SK-MEL-5 (cell line): ENCODE measurements at regions not wholly inside any gene's neighbourhood (a gene's known extent, or its start where the extent isn't known, plus 50 kb on each side); places are given as distances from the start of the nearest gene placed in this dataset.

Experiments
- DNase-seq: peaks from one replicate; pipeline ENCODE4 v3.0.0-alpha.2; 2016; ENCODE audit warnings: low read depth, low spot score
- in situ Hi-C: cut with HindIII; loops from 2 replicates; pipeline ENCODE4 v1.10.0; 2016; ENCODE audit warnings: low sequenced_read_pairs, high pct_unique_total_duplicates, low pct_unique_long_range_greater_than_20kb

DNA sequence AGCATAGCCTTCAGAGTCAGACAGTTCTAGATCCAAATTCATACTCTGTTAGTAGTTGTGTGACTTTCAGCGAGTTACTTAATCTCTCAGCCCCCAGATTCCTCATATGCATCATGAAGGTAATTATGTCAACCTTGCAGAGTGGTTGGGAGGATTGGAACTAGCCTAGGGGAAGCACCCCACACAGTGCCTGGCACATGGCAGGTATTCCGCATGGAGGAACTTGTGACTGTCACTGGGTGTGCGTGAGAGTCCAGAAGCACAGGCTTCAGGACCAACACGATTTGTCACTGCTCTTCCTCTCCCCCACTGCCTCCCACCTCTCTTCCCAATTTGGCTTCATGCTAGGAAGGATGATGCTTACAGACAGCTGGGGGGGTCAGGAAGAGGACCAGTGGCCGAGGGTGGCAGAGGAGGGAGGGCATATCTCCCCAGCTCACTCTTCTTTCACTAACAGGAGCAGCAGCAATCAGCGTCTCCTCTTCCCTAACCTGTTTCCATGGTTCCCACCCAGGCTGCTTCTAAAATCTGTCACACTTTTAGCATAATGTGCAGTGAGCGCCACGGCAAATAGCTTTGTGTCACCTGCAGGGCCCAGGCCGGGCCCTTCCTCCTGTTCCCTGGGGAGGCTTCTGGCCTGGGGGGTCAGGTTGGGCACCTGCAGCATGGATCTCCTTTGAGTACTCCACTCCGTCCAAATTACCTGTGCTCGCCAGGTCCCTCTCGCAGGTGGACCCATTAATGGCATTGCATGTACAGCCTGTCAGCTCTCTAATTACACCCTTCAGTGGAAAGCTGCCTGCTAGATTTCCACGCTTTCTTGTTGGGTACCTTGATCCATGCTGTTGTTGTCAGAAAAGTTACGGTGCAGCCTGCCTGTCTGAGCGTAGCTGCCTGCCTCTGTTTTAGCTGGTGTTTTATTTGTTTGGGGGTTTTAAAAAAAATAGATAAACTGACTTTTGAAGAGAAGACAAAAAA lies 400.4 kb downstream of the NXPE2 start:
- in situ Hi-C loops = no loop called here

DNA sequence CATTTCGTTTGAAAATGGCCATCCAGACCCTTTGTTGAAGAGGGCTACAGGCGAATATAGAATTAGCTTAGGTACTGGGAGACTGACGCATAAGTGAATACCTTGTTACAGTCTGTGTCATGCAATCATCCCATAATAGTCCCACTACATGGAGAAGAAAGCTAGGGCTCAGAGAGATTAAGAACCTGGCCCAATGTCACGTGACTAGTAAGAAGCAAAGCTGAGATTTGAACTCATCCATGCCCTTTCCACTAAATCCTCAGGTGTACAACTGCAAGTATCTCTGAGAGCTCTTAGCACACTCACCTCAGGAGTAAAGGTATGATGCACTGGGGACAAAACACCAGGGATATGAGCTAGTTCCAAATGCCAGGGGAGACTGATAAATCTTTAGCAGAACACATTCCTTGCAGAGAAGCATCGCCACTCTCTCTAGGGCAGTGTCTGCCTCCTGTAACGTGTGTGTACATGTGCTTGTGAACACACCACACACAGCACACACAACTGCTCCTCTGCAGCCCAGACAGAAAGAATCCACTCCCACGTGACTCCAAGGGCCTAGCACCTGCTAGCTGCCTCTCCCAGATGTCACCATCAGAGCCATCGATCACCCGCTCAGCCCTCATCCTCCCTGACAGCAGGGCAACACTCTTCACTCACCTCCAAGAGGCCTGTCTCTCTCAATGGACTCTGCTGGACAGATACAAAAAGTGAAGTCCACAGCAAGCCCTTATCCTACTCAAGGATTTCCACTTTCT lies 402.8 kb downstream of the NXPE2 start:
- in situ Hi-C loops = no loop called here
- no peak for DNase-seq

More for the DNA sequence above, 400.4 kb downstream of the NXPE2 start:
- DNase-seq = no peak

DNA sequence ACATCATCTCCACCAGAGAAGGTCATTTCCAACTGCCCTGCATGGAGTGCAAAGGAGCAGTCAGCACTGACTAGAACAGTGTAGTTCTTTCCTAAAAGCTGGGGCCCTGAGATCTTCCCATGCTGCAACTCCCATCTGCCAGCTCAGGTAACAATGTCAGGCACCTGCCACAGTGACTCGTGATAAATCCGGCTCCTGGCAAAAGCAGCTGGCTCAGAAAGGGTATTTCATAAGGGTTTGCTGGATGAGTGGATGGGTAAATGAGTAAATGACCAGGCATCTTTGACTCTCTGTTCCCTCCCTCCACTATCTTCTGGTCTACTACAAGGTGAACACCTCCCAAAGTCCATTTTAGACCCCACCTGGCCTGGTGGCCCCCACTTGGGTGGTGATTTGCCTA lies 403.6 kb downstream of the NXPE2 start:
- no peak for DNase-seq
- in situ Hi-C loops = no loop called here

DNA sequence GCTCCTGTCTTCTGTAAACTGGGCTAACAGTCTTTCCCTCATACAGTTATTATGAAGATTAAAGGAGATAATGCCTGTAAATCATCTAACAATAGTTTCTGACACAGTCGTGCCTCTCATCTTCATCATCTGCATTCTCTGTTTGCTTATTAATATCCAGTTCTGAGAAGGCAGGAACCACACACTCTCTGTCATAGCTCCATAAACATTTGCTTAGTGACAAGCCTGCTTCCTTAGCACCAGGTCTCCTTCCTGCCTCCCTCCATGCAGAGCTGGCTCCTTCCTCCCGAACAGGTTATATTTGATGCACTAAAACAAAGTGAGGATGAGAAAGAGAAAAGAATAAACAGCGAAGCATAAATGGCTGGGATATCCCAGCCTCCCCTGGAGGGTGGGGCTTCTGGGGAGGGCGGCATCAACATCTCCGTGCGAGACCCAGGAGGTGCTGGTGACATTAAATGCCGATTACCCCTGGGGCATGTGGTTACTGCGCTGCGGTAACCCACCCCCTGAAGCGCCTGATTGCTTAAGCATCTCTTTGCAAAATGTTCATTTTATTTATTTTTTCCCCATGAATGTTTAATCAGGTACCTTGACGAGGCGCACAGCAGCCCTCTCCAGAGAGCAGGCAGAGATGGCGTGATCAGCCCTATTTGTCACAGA lies 404.9 kb downstream of the NXPE2 start:
- in situ Hi-C loops = no loop called here
- no peak for DNase-seq

DNA sequence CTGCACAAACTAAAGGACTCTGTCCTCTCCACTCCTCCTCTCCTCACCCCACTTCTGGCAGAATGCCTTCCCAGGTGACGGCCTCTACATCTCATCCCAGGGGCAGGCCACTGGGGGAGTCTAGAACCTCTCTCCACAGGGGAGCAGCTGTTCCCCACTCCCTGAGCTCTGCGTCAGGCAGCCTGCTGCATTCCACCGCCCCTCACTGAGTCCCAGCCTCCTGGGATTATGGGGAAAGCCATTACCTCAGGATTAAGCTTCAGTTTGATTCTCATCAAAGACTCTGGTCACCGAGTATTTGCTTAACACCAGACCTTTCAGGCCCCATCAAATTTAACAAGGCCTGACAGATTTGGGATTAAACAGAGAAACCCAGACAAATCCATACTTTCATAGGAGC lies 405.9 kb downstream of the NXPE2 start:
- in situ Hi-C loops = no loop called here
- no peak for DNase-seq

DNA sequence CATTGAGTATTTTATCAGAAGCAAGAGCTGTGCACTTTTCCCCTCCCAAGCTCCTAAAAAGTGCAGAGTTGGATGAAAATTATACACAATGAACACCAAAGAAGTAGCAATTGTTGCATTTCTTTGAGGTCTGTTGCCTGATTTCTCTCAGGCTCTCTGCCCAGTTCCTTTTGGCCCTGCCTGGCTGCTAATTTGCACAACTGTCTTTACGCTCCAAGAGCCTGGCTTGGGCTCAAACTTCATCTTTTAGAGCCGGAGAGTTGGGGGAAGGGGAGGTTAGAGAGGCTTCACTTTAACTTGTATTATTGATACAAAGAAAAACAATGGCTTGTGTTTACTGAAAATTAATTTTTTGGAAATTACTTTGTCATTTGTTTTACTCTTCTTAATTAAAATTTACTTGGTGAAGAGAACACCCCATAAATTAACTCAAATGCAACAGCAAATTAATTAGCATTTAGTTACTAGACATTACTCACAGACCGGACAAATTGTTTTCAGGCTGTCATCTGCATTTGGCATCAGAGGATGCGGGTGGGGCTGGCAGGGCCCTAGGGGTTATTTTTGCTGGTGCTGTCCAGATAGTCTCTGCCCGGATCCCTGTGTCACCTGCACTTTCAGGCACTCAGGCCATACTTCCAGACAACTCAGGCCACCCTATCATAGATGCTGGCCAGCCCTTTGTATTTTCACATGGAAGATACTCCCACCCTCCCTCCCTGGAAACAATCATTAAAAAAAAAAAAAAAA lies 407.3 kb downstream of the NXPE2 start:
- in situ Hi-C loops = no loop called here
- no peak for DNase-seq

DNA sequence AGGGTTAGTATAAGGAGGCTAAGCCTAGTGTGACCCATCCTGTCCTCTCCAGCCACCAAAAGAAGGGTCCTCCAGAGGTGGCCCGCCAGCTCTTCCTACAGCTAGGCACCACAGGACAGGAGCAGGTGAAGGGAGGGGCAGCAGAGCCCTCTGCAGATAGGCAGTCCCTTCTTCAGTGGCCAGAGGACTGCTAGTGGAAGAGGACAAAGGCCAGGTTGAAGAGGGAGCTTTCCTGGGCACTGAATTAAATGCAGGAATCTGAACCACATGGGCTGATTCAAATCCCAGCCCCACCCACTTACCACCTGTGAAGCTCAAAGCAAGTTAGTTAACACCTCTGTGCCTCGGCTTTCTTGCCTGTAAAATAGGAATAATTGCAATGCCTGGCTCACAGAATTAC lies 409.5 kb downstream of the NXPE2 start:
- in situ Hi-C loops = no loop called here
- no peak for DNase-seq

DNA sequence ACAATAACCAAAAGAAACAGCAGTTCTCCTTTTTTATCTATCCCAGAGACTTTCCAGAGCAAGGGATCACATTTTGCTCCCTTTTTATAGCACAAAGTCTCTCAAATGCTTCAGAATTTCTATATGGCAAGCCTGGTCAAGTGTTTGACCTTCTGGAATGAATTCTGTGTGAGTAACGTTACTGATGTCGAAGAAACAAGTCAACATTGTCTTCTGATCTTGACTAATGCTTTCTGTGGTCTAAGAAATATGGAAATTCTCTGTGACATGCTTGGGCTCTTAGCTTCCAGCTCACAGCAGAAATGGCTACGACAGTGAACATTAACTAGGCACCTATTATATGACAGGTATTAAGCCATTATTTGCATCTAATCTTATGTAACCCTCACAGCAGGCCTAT lies 411.7 kb downstream of the CADM1 start:
- in situ Hi-C loops = no loop called here
- DNase-seq = peak; percentile 41

DNA sequence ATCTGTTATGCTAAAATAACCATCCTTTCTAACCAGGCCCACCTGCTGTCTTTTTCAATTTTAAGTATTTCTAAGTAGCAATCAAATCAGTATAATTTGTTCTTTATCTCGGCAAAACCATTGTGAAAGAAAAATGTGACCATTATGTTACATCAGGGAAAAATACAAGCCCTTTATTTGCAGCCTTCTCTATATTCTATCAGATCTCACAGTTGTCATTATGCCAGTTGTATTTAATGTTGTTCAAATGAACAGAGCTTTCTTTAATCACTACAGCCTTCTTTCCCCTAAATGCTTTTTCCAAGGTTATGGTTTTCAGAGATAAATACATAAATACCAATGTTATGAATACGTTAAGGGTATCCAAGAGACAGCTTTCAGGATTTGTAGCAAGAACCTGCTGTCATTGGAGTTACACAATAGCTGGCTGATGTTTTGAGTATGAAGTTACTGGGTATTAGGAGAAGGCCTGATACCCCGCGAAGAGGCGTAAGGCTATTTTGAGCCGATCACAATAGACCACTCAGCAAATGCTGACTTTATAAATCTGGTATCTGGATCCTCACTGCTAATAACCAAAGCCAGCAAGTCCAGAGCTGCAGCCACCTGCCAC lies 406.3 kb downstream of the CADM1 start:
- no peak for DNase-seq
- in situ Hi-C loops = no loop called here

DNA sequence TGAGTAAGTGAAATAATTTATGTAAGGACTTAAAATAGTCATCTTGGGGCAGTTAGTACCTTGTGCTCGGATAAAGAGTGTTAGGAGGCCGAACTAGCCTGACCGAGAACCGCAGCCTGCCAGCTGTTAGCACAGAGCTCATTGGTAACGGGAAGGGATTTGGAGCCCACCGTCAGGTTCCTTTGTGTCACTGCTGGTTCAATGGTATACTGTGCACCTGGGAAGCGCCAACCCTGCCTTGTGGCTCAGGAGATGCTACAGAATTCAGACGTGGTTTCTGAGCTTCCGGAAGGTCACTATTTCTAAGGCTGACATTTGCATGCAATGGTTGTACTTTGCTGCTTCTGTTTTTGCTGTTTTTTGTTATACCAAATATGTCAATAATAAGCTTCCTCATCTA lies 403.5 kb downstream of the CADM1 start:
- in situ Hi-C loops = no loop called here
- no peak for DNase-seq

DNA sequence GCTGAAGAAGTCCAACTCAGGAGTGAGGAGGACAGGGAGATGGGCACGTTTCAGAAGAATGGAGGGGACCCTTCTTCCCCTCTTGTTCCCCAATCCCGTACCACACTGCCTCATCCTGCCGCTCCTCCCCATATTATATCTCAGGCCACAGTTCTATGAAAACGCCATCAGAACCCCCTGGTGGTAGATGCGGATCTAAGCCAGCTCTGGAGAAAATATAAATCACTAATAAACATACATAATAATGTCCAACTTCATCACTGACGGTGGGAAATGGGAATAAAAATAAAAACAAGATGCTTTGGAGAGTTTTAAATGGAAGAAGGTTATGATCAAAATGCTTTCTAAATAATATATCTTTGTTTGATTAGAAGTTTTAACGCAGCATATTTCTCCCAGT lies 400.3 kb downstream of the CADM1 start:
- in situ Hi-C loops = no loop called here
- DNase-seq = peak; percentile 17

DNA sequence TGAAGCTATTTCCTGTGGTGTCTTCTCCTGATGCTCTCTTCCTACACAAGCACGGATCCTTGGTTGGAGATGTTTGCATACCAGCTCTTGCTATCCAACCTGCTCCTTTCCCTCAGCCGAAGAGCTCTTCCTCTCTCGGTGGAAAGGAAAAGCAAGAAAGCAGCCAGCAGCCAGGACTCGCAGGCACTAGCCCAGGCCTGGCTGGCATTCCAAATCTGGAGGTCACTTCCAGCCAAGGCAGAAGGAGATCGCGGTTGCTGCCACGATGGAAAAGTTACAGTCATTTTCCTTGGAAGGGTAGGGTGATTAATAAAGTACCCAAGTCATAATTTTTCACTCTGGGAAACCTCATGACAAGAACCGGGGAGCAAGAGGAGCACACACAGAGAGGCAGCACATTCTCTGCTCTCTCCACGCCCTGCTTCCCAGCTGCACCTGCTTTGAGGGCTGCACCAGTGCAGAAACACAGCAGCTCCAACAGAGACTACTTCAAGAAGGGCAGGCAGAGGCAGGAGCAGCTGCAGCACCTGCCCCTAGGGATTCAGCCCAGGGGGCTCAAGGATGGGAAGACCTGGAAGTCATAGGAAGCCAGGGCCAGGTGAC lies 399.3 kb downstream of the CADM1 start:
- in situ Hi-C loops = no loop called here
- no peak for DNase-seq

DNA sequence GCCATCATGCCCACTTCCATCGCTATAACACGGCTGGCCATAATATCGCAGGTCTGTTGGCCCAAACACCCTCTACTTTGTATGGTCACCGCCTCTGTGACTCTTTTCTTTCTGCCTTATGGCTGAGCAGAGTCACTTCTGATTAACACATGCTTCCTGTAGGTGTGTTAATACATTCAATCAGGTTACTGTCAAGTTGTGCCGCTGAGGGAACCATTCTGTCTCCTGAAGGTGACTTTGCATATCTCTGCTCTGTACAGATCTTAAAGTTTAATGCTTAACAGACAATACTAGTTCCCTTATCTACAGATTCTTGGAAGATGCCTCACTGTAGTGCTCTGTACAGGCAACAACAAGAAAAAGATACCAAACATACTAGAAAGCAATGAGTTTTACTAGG lies 393.1 kb downstream of the CADM1 start:
- no peak for DNase-seq
- in situ Hi-C loops = no loop called here

DNA sequence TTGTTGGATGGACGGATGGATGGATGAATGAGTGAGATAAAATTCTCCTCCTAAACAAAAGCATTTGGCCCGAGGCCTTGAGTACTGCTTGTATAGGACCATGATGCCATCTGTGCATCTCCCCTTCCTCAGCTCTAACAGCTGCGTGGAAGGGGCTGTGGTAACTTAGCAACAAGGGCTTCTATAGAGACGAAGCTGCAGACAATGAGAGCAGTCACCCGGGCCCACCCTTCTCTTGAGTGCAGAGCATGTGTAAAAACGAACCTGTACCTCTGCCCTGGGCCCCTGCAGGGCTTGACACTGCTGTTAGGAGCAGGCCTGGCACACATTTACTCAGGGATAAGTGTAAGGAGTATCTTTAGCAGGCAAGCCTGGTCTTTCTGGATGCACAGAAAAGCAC lies 391.5 kb downstream of the CADM1 start:
- no peak for DNase-seq
- in situ Hi-C loops = no loop called here

DNA sequence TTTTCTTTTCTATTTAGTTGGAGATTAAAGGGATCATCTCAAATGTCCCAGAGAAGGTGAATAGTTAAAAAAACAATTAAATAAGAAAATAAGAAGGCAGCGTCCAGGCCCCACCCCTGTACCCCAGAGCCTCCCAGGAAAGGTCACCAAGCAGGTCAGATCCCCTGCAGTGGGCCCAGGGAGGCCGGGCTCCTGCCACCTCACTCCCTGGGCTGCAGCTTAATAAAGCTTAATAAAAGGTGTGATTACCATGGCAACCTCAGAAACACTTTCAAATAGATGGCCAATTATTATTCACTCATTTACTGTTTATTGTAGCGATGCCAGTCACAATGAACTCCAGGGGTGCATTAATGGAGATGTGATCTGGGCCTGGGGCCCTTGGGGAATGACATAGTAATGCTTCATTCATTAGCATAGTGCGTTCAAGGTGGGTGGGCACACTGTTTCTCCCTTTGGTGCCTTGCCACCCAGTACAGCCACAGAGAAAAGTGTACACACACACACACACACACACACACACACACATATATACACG lies 386.2 kb downstream of the CADM1 start:
- DNase-seq = no peak
- in situ Hi-C loops = no loop called here

DNA sequence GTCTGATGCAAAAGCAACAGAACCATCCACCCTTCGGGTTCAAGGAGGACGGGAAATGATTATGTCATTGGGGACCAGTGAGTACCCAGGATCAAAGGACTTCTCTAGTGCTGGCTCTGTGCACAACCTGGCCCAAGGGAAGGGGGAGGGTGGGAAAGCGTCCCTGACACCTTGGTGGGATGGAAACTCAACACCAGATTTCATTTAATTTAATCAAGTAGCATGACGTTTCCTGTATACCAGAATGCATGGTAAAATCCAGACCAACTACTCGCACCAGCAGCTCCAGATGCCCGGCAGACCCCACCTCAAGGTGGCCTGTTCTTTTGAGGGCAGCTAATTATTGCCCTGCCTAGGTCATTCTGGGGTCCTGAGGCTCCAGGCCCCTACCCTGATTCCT lies 385.1 kb downstream of the CADM1 start:
- DNase-seq = no peak
- in situ Hi-C loops = no loop called here
